HCT116 (cell line): ENCODE measurements at regions not wholly inside any gene's neighbourhood (a gene's known extent, or its start where the extent isn't known, plus 50 kb on each side); places are given as distances from the start of the nearest gene placed in this dataset.

Experiments used
- ATAC-seq: fragments of 200-7000 bp; cut with Tn5 transposase; 2 replicates; pipeline ENCODE4 v1.9.1; 2020; ENCODE audit warnings: mild to moderate bottlenecking, moderate library complexity
- BruUV-seq: library from RNA; stranded (reverse); fragments of 400-500 nt; replicated peaks from 2 replicates; lab custom pipeline; 2021; lab: Mats Ljungman, UMichigan
- CTCF ChIA-PET: fragments of 300-600 bp; sonication (Branson Sonifier 250); formaldehyde crosslinking; loops from one replicate; lab custom pipeline; 2021; ENCODE audit warnings: antibody characterized with exemption; lab: Charles Lee
- POLR2A ChIA-PET: fragments of 300-600, 350-600 bp; sonication (Branson Sonifier 250); formaldehyde crosslinking; loops from one replicate; lab custom pipeline; 2021; ENCODE audit warnings: antibody characterized with exemption; lab: Charles Lee
- RAD21 ChIA-PET, 2 experiments: fragments of 300-600 bp; sonication (Branson Sonifier 250); formaldehyde crosslinking; loops; one replicate each; lab custom pipeline; 2023; ENCODE audit warnings: low total read pairs in 2 of 2; ENCODE audit not compliant: uncharacterized antibody in 2 of 2, unreplicated experiment in 2 of 2, low non-redundant PET in 1 of 2; lab: Charles Lee
- DNase-seq: peaks from one replicate; pipeline ENCODE4 v3.0.0-alpha.2; 2010; ENCODE audit warnings: low read depth, low spot score
- H2AFZ ChIP-seq: fragments of 200-600 bp; shearing (Covaris generic), sonication (generic); 2 replicates; pipeline ENCODE4 v1.6.1; 2017; ENCODE audit warnings: low read depth, mixed run types, mixed read lengths, antibody characterized with exemption, low read length; ENCODE audit not compliant: poor library complexity, severe bottlenecking
- H3K27ac ChIP-seq: 2 replicates; pipeline ENCODE4 v1.5.1; 2012; ENCODE audit warnings: low read depth, low read length
- H3K27me3 ChIP-seq: fragments of 200-600 bp; sonication (generic); 2 replicates; pipeline ENCODE4 v1.6.1; 2016; ENCODE audit warnings: mixed run types, low read length, mixed read lengths; ENCODE audit not compliant: insufficient read depth
- H3K36me3 ChIP-seq, 2 experiments: fragments of 200-500 bp in 1 of 2; fragments of 200-600 bp in 1 of 2; sonication (Bioruptor generic) in 1 of 2; sonication (generic) in 1 of 2; 2 replicates each; pipeline versions ENCODE4 v1.5.1 to v1.6.1; 2014 to 2016; ENCODE audit warnings: low read length in 2 of 2, inconsistent platforms in 1 of 2, mixed read lengths in 1 of 2, mixed run types in 1 of 2; ENCODE audit not compliant: insufficient read depth in 2 of 2, control insufficient read depth in 1 of 2
- H3K4me1 ChIP-seq, 2 experiments: fragments of 200-600 bp in 1 of 2; sonication (generic) in 1 of 2; 2 replicates each; pipeline versions ENCODE4 v1.5.1 to v1.6.1; 2012 to 2017; ENCODE audit warnings: low read length in 2 of 2, inconsistent platforms in 1 of 2, mild to moderate bottlenecking in 1 of 2, mixed read lengths in 1 of 2, mixed run types in 1 of 2, moderate library complexity in 1 of 2; ENCODE audit not compliant: insufficient read depth in 2 of 2, control insufficient read depth in 1 of 2
- H3K4me2 ChIP-seq: fragments of 200-600 bp; sonication (generic); 2 replicates; pipeline ENCODE4 v1.6.1; 2017; ENCODE audit warnings: mixed run types, low read length, mixed read lengths
- H3K4me3 ChIP-seq, 2 experiments: fragments of 200-600 bp in 1 of 2; sonication (generic) in 1 of 2; replicated peaks in 1 of 2; 2 replicates each; pipeline ENCODE4 v1.5.1; 2011 to 2016; ENCODE audit warnings: low read length in 2 of 2, control low read depth in 1 of 2, low read depth in 1 of 2, mild to moderate bottlenecking in 1 of 2, mixed read lengths in 1 of 2, mixed run types in 1 of 2
- H3K79me2 ChIP-seq: fragments of 200-600 bp; sonication (generic); 2 replicates; pipeline ENCODE4 v1.6.1; 2017; ENCODE audit warnings: mild to moderate bottlenecking, mixed run types, low read length, moderate library complexity, mixed read lengths; ENCODE audit not compliant: insufficient read depth
- H3K9ac ChIP-seq: fragments of 200-600 bp; sonication (generic); 2 replicates; pipeline ENCODE4 v1.6.1; 2016; ENCODE audit warnings: low read length, mixed read lengths
- H3K9me2 ChIP-seq: fragments of 200-600 bp; sonication (generic), shearing (Covaris generic); 2 replicates; pipeline ENCODE4 v1.6.1; 2017; ENCODE audit warnings: mixed run types, mild to moderate bottlenecking, moderate library complexity; ENCODE audit not compliant: insufficient read depth
- H3K9me3 ChIP-seq, 2 experiments: fragments of 200-500 bp in 1 of 2; fragments of 200-600 bp in 1 of 2; sonication (Bioruptor generic) in 1 of 2; sonication (generic) in 1 of 2; 2 replicates each; pipeline ENCODE4 v1.6.1; 2014 to 2017; ENCODE audit warnings: low read length in 2 of 2, mixed read lengths in 2 of 2, inconsistent platforms in 1 of 2, low read depth in 1 of 2, mild to moderate bottlenecking in 1 of 2, mixed run types in 1 of 2, moderate library complexity in 1 of 2; ENCODE audit not compliant: control insufficient read depth in 1 of 2, insufficient read depth in 1 of 2
- H4K20me1 ChIP-seq: fragments of 200-600 bp; sonication (generic), shearing (Covaris generic); 2 replicates; pipeline ENCODE4 v1.6.1; 2017; ENCODE audit warnings: mixed run types, mild to moderate bottlenecking, moderate library complexity; ENCODE audit not compliant: insufficient read depth
- CBX3 ChIP-seq: IDR thresholded peaks from 2 replicates; pipeline ENCODE4 v1.6.1; 2012; ENCODE audit warnings: low read depth
- EGR1 ChIP-seq: IDR thresholded peaks from 2 replicates; pipeline ENCODE4 v1.6.1; 2012; ENCODE audit warnings: low read depth
- ELF1 ChIP-seq: IDR thresholded peaks from 2 replicates; pipeline ENCODE4 v1.6.1; 2012; ENCODE audit warnings: low read depth, borderline replicate concordance
- REST ChIP-seq: IDR thresholded peaks from 2 replicates; pipeline ENCODE4 v1.6.1; 2012; ENCODE audit warnings: low read depth
- SRF ChIP-seq: IDR thresholded peaks from 2 replicates; pipeline ENCODE4 v1.6.1; 2012; ENCODE audit warnings: low read depth
- TCF7L2 ChIP-seq: IDR thresholded peaks from 2 replicates; pipeline ENCODE4 v1.7.0; 2011; ENCODE audit warnings: borderline replicate concordance, inconsistent platforms; ENCODE audit not compliant: insufficient read depth, insufficient read length; ENCODE audit errors: extremely low read depth
- ZFX ChIP-seq: fragments of 450-650 bp; IDR thresholded peaks from 2 replicates; pipeline ENCODE4 v1.6.1; 2017
- ZNF274 ChIP-seq: fragments of 200-500 bp; sonication (Bioruptor generic); IDR thresholded peaks from 2 replicates; pipeline ENCODE4 v1.6.1; 2014; ENCODE audit warnings: mild to moderate bottlenecking, low read depth, low read length, inconsistent platforms
- intact Hi-C: fragments of 100-400 bp; cut with micrococcal nuclease; formaldehyde crosslinking; loops from 2 replicates; pipeline ENCODE4 v1.10.0; 2022

- TF ChIP-seq REST = no peak
- TF ChIP-seq ZNF274 = no peak
- TF ChIP-seq CBX3 = no peak
- peak; percentile 19; the same call in 1 of the 2 replicates for TF ChIP-seq EGR1
- no peak for TF ChIP-seq ZFX
- no peak for TF ChIP-seq SRF
Observed at GRCh38 chr4:112069110-112069509, 76.1 kb upstream of the FAM241A start (continued).

DNA sequence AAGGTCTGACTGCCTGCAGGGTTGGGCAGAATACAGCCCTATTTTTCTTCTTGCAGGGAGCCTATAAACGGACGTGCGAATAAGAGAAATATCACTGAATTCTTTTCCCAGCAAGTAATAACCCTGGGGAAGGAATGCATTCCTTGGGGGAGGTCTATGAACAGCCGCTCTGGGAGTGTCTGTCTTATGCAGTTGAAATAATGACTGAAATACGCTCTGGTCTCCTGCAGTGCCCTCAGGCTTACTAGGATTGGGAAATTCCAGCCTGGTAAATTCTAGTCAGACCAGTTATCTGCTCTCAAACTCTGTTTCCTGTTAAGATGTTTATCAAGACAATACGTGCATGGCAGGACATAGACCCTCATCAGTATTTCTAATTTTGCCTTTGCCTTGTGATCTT is 72.1 kb upstream of the FAM241A start:
- Histone ChIP-seq H3K4me3 (no peak overlapping the region), H3K4me2 (no peak overlapping the region), H3K9me2 (no peaks in the 10 kb centered on the region), H3K9ac (no peak overlapping the region), H4K20me1 (no peaks in the 10 kb centered on the region), H3K27ac (no peak overlapping the region), H3K79me2 (no peaks in the 10 kb centered on the region), H2AFZ (no peak overlapping the region), H3K27me3 (no peaks in the 10 kb centered on the region), H3K4me1 (peaks cover 0 to 3% of the 10 kb centered on the region in 2 experiments; a peak in 1 of 4 replicates), H3K36me3 (no peaks in the 10 kb centered on the region), H3K9me3 (no peaks in the 10 kb centered on the region)
- ChIA-PET RAD21 (no interaction called here), POLR2A (no interaction called here), CTCF (no interaction called here)
- intact Hi-C loops = no loop called here
- DNase-seq = no peak
- no peak for ATAC-seq
- no TSS peak for BruUV-seq
- no peak for TF ChIP-seq ELF1
- no peak for TF ChIP-seq REST
- TF ChIP-seq TCF7L2 = no peak
